ENCODE measurements at regions not wholly inside any gene's neighbourhood (a gene's known extent, or its start where the extent isn't known, plus 50 kb on each side); places are given as distances from the start of the nearest gene placed in this dataset.

DNA sequence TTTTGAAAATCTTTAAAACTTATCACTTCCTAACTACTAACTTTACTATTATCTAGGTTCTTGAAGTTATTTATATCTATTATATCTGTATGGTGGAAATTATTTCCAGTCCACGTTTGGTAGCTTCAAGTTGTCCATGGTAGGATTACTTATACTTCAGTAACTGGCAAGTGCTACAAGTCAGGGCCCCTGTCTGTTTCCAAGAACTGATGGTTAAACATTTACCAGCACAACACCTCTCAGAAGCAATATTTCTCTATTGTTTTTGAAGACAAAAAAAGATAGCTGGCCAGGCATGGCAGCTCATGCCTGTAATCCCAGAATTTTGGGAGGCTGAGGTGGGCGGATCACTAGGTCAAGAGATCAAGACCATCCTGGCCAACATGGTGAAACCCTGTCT lies 240.4 kb upstream of the RHOBTB1 start:
- FAIRE-seq: no peak

DNA sequence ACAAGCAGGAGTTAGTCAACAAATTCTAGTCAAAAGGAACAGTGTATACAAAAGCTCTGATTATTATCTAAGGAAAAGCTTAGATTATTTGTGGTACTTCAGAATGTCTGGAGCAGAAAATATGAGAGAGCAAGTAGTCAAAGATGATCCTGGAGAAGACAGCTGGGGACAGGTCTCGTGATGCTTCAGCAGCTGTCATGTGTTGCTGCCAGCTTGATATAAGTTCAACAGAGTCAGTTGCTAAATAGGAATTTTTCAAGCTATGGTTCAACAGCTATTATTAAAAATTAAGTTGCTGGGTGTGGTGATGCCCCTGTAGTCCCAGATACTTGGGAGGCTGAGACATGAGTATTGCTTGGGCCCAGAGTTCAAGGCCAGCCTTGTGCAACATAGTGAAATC lies 240.0 kb upstream of the RHOBTB1 start:
- FAIRE-seq: no peak

DNA sequence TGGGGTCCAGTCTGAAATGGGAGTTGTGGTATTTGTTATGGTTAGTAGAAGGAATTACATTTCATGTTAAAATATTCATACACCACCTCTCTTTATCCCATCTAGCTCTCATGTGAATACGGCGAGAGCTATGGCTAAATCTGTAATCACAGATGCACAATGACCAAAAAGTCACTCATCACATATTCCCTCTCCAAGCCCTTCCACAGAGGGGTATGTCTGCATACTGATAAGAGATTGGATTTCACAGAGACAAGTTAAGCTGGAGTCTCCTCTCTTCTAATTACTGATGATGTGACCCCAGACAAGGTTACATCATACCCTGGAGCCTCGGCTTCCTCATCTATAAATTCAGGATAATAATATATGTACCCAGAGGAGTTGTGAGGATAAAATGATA lies 237.8 kb upstream of the RHOBTB1 start:
- no peak for FAIRE-seq

- FAIRE-seq: no peak
Measured at GRCh38 chr10:61179771-61180170, 235.8 kb upstream of the RHOBTB1 start.

DNA sequence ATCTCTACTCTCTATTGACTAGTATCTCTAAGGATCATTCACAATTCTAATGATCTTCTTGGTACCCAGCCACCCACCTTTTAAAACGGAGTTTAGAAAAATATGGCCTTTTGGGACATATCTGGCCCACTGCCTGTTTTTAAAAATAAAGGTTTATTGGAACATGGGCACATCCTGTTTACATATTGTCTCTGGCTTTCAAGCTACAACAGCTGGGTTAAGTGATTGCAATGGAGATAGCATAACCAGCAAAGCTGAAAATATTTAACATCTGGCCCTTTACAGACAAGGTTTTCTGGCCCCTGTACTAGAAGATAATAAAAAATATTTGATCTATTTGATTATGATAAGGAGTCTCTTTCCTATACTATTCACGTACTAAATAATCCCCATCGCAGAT lies 232.4 kb upstream of the RHOBTB1 start:
- no peak for FAIRE-seq

DNA sequence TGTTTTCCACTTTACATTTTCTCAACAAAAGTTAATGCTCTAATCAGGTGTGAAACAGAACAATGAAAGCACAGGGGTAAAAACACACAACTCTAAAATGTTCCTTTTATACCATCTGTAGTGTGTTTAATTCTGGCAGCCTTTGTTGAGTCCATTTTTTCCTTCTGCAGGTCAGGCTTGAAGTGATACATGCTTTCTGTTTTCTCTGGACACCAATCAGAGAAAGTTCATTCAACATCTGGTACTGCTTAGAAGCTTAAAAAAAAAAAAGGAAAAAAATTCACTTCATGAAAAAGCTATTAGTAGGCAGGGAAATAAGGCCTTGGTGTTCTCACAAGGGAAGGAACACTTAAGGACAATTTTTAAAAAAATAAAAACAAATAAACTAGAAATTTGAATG lies 231.3 kb upstream of the RHOBTB1 start:
- FAIRE-seq: no peak

- FAIRE-seq: no peak
Measured at GRCh38 chr10:61173450-61173849, 229.5 kb upstream of the RHOBTB1 start.

GRCh38 chr10:61172182-61172926 lies 228.4 kb upstream of the RHOBTB1 start:
- no peak for FAIRE-seq

DNA sequence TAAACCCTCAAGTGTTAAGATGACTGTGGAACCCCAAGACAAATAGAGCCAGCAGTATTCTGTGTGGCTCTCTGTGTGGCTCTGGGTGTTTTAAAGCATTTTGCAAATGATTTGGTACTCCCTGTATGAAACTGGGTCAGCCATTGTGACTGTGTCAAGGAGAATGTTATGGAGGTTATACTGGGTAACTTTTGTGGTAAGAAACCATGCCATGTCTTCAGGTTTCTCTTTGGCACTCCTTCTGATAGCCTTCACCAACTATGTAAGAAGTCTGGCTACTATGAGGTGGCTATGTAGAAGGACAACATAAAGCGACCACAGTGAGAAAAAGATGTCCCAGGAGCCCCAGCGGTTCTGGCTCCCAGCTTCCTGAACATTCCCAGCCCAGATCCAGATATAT lies 226.6 kb upstream of the RHOBTB1 start:
- no peak for FAIRE-seq

GRCh38 chr10:61169294-61169693 lies 225.3 kb upstream of the RHOBTB1 start:
- FAIRE-seq: no peak

DNA sequence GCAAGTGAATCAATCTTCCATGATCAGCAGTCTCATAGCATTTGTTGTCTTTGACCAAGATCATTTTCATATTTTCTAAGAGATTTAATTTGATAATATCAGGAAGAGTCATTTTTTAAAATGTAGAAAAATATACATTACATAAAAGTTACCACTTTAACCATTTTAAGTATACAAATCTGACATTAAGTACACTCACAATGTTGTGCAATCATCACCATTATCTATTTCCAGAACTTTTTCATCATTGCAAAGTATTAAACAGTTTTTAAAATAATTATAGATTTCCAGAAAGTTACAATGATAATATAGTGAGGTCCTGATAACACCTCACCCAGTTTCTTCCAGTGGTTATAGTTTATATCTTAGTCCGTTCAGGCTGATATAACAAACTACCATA lies 222.5 kb upstream of the RHOBTB1 start:
- no peak for FAIRE-seq

DNA sequence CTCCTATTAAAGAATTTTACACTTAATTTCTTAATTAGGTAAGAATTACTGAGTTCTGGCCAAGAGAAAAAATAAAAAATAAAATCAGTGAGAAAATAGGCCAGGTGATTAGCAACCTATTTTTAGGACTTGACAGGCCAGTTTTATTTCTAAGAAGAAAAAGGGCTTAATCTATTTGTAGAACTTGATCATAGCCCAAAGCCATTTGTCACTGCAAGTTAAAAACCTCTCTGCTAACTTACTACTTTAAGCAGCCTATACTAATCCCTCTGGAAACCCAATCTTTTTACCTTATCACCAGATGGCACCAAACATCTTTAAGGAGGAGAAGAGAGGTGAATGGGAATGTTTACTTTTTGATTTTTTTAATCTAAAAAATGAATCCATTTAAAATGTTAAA lies 222.1 kb upstream of the RHOBTB1 start:
- FAIRE-seq: no peak

- FAIRE-seq: no peak
Measured at GRCh38 chr10:61164458-61165160, 220.6 kb upstream of the RHOBTB1 start.

GRCh38 chr10:61163403-61163802 lies 219.4 kb upstream of the RHOBTB1 start:
- no peak for FAIRE-seq

GRCh38 chr10:61160253-61160652 lies 216.3 kb upstream of the RHOBTB1 start:
- no peak for FAIRE-seq

DNA sequence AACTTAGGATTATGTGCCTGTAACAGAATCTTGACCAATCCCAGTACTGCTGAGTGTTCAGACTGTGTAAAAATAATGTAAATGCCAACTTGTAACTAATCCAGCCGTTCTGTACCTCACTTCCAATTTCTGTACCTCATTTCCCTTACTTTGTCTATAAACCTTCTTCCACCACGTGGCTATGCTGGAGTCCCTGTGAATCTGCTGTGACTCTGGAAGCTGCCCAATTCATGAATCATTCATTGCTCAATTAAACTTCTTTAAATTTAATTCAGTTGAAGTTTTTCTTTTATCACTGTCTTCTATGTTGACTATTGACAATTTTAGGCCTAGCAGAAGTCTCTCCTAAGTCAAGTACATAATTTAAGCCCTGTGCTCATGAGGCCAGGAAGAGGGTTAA lies 215.3 kb upstream of the RHOBTB1 start:
- FAIRE-seq: no peak

DNA sequence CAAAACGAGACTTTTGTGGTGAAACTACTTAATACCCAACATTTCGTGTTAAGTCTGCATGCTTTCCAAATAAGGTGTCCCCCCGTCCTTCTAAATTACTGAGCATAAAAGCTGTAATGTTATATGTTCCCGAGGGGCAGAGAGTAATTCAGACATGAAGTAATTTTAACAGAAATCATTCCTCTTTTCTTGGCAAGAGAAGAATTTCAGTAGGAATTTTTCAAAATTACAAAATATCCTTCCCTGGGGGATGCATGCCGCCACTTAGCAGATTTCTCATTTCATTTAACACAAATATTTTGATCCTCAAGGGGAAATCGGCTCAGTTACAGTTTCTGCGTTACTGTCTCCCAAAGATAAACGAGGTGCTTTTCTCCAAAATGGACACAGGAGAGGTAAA lies 213.2 kb upstream of the RHOBTB1 start:
- no peak for FAIRE-seq

- no peak for FAIRE-seq
Measured at GRCh38 chr10:61153771-61154170, 209.8 kb upstream of the RHOBTB1 start.

- FAIRE-seq: no peak
Measured at GRCh38 chr10:61151059-61151458, 207.1 kb upstream of the RHOBTB1 start.

- FAIRE-seq: no peak
Measured at GRCh38 chr10:61148451-61148850, 204.5 kb upstream of the RHOBTB1 start.

GRCh38 chr10:61142987-61143386 lies 199.0 kb upstream of the RHOBTB1 start:
- no peak for FAIRE-seq

GRCh38 chr10:61140765-61141392 lies 196.9 kb upstream of the RHOBTB1 start:
- FAIRE-seq: peak; percentile 48

DNA sequence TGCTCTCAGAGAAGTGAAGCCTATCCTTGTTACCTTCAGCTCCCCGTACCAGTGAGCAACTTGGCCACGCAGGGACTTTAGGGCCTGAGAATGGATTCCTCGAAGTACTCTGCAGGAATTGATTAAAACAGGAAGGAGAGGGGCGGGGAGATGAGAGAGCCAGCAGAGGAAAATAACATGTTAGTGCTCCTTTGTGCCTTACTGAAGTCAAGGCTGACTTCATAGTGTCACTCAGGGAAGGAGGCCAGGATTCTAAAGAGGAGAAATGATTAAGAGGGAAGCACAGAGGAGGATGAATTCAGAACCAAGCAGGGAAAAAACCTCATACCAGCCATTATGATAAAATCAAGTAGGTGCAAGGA lies 195.6 kb upstream of the RHOBTB1 start:
- no peak for FAIRE-seq
